D341Med (cell line): ENCODE measurements at regions not wholly inside any gene's neighbourhood (a gene's known extent, or its start where the extent isn't known, plus 50 kb on each side); places are given as distances from the start of the nearest gene placed in this dataset.
A peak's percentile ranks its signal among the peaks of the same experiment; 100 is the strongest.
"Not testable (repeated sequence)": the region's sequence is repeated elsewhere in the genome, so short reads cannot be mapped to it uniquely, and the experiment has no call there.

Experiments
- DNase-seq: peaks from one replicate; pipeline ENCODE4 v3.0.0; 2012; ENCODE audit warnings: low spot score

GRCh38 chr7:131052285-131052904, 275.3 kb upstream of the MKLN1 start:
- no peak for DNase-seq

- DNase-seq = no peak
Measured at GRCh38 chr7:131056007-131056406, 271.7 kb upstream of the MKLN1 start.

DNA sequence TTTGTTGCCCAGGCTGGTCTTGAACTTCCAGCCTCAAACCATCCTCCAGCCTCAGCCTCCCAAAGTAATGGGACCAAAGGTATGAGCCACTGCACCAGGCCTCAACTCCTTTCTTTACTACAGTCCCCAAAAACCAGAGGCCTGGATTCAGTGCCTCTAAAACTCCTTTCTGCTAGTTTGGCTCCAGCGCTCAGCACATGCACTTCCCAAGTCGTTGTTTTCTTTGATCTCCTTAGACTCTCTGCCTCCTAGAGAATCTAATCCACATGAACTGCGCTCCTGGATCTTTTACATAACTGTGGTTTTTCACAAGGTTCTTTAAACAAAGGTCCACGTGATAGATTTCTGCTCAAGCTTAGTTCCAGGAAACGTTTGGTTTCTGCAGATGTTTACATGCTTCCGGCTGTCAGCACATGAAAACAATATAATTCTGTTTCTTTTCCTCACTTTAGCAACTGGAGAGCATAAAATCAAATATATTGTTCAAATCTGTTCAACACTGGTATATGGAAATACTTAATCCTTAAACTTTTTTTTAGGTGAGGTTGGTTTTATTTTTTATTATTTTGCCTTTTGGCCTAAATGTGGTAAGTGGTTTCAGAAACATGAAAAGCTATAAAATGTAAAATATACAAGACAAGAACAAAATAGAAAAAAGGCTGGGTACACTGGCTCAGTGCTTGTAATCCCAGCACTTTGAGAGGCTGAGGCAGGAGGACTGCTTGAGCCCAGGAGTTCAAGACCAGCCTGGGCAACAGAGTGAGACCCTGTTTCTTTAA, 270.5 kb upstream of the MKLN1 start:
- no peak for DNase-seq

DNA sequence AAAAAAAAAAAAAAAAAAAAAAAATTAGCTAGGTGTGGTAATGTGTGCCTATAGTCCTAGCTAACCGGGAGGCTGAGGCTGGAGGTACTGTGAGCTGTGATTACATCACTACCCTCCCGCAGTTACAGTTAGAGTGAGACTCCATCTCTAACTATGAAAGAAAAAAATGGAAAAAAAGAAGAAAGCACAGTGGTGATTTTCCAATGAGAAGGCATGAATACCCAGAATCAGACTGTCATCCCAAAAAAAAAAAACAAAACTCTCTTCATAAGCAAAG, 269.9 kb upstream of the MKLN1 start:
- DNase-seq = no peak

- not testable (repeated sequence) for DNase-seq
Measured at GRCh38 chr7:131058561-131059288, 269.0 kb upstream of the MKLN1 start.

- DNase-seq = not testable (repeated sequence)
Measured at GRCh38 chr7:131059401-131059800, 268.3 kb upstream of the MKLN1 start.

- DNase-seq = no peak
Measured at GRCh38 chr7:131061158-131061557, 266.5 kb upstream of the MKLN1 start.

DNA sequence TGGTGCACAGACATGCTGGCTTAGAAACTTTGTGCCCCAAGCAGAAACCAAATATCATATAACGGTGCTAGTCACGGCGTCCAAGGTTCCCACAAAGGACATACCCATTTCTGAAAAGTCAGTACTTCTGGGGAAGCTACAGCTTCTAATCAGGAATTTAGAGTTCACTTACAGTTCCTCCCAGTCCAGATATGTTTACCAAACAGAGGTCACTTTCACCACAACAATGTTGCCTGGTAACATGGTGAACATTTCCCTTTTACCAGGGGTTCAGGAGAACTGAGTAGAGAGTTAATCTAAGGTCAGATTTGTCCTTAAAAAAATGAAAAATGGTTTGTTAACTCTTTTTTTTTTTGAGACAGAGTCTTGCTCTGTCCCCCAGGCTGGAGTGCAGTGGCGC, 265.9 kb upstream of the MKLN1 start:
- no peak for DNase-seq

DNA sequence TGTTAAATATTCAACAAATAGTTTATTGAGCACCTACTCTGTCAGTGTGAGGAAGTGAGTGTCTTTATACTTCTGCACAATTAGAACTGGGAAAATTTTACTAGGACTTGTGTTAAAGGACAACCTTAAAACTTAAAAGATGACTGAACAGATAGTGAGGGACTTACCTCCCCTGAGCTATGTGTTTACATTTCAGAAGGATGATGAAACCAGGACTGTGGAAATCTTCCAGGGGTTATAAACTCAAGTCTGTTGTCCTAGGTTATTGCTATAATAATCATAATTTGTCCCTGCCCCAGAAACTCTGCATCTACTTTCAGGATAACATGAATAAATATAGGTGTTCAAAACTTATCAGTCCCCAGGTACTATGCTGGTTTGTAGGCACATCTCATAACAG, 261.0 kb upstream of the MKLN1 start:
- no peak for DNase-seq

DNA sequence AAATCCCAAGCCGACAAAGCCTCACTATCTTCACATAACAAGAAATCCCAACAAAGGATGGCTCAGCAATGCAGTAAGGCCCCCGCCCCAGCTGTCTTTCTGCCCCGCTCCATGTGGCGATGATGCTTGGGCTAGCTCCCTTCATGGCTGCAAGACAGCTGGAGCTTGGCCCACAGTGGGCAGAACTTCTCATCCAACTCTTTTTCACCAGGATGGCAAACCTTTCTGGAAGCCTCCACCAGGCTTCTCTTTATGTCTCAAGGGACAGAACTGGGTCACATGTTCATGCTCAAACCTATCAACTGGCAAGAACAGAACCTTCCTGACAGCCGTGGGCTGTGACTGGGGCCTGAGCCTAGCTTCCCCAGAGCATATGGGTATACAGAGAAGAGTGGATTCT, 260.5 kb upstream of the MKLN1 start:
- DNase-seq = no peak

- no peak for DNase-seq
Measured at GRCh38 chr7:131068604-131069021, 259.1 kb upstream of the MKLN1 start.

DNA sequence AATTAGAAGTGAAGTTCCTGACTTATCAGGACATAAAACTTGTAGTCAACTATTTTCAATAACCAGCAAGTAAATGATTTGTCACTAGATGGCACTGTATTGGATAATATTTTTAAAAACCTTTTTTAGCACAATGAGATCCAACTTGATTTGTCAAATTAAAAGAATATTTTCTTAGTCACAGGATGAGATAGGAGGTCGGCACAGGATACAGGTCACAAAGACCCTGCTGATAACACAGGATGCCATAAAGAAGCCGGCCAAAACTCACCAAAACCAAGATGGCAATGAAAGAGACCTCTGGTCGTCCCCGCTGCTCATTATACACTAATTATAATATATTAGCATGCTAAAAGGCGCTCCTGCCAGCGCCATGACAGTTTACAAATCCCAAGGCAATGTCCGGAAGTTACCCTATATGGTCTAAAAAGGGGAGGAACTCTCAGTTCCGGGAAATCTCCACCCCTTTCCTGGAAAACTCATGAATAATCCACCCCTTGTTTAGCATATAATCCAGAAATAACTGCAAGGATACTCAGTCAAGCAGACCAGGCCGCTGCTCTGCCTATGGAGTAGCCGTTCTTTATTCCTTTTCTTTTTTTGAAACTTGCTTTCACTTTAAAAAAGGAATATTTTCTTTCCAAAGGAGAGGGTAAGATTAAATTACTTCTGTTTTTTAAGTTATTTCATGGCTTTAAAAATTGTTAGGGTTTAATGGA, 255.7 kb upstream of the MKLN1 start:
- no peak for DNase-seq

DNA sequence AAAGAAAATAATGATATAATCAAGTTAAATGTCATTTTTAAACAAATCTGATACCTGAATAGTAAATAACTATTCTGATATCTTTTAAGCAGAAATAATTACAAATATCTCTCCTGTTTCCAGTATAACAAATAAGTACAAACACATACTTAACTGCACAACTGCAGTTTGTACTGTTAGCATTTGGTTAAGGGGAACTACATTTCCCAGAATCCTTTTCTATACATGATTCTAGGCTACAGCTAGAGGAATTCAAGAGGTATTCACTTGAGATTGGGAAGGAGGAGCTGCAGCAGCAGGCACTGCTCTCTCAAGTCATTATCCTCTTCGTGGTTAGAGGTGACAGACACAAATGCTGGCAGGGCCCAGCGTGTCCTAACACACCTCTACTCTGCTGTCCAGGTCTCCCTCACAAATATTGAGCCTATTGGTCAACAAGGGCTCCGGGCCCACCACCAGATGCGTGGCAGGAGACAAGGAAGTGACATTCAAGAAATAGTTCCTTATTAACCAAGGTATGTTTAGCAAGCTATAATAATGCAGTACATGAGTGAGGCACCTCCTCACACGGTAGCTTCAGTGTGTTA, 255.1 kb upstream of the MKLN1 start:
- peak; percentile 62 for DNase-seq

DNA sequence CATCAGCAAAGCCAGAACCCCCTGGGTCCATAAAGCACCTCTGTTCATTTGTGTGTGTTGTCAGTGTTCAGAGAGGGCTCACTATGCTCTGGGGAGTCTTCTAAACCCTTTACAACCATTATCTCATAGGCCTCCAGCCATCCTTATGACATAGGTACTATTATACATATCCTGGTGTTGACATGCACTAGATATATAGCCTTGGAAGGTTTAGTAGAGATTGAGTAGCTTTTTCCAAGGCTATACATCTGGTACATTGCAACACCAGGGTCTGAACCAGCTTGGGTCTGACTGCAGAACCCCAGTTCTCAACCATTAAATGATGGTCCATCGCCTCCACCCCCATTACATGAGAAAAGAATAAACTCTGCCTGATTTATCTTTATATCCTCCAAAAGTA, 253.6 kb upstream of the MKLN1 start:
- DNase-seq = no peak

- no peak for DNase-seq
Measured at GRCh38 chr7:131074585-131074984, 253.1 kb upstream of the MKLN1 start.

- no peak for DNase-seq
Measured at GRCh38 chr7:131075406-131075805, 252.3 kb upstream of the MKLN1 start.

DNA sequence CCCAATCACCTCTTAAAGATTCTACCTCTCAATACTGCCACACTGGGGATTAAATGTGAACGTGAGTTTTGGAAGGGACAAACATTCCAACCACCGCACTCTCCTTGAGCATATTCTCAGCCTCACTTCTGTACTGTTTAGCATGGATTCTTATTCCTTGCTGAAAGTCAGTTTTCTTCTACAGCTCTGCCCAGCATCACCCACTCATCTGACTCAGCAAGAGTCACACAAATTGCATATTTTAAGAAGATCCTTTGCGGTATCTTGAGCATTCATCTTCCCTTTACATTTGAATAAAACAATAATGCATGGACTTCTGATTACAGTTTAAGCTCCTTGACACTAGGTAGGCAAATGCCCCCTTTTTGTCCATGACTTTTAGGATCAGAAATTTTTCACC, 251.6 kb upstream of the MKLN1 start:
- DNase-seq = no peak

DNA sequence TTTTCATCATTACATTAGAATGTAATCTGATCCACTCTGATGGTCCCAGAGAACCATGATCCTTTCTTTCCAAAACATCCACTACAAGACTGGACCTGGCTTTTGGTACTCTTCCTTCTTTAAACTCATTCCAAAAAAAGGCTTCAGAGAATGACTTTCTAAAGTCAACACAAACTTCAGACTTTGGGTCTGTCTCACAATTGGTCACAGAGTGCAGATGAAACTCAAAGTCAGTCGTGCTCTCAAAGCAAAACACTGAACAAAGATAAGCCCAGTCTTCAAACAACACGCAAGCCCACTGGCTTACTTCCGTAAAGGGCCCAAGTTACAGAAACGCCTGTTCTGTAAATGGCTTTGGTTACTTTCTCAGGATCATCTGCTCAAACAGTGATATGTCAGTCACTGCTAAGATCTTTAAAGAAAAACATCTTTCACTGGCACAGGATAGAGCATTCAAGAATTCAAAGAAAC, 250.9 kb upstream of the MKLN1 start:
- DNase-seq = no peak

- DNase-seq = no peak
Measured at GRCh38 chr7:131077735-131078134, 249.9 kb upstream of the MKLN1 start.

DNA sequence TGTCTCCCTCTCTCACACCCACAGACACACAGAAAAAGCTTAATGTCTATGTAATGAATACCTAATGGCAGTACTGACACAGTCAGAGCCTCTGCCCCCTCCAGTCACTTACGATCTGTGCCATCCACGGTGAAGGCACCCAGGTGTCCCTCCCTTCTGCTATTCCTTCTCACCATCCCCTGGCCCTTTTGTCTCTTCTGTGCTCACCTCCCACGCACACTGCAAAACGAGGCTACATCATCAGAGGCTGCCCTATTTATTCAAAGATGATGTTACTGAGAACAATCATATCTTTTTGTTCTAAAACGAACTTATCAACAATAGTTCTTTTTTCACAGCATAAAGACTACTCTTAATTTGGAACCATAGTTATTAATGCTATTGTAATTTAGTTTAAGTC, 246.9 kb upstream of the MKLN1 start:
- DNase-seq = no peak

DNA sequence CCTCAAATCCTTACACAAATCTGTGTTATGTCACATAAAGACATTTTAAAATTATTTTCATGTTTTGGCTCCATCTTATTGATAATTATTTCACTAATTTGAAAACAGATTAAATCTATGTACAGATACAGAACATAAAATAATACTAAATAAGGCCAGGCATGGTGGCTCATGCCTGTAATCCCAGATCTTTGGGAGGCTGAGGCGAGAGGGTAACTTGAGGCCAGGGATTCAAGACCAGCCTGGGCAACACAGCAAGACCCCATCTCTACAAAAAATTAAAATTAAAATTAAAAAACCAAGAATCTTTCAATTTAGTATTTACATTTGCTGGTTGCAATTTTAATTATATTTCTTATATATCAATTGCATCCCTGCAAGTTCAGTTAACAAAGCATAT, 246.4 kb upstream of the MKLN1 start:
- DNase-seq = no peak

- no peak for DNase-seq
Measured at GRCh38 chr7:131083781-131084180, 243.9 kb upstream of the MKLN1 start.
